GM19324 (cell line): ENCODE measurements at regions not wholly inside any gene's neighbourhood (a gene's known extent, or its start where the extent isn't known, plus 50 kb on each side); places are given as distances from the start of the nearest gene placed in this dataset.

Source experiments
- ATAC-seq: cut with Tn5 transposase; IDR thresholded peaks from one replicate; pipeline ENCODE4 v1.9.1; 2021; ENCODE audit warnings: mild to moderate bottlenecking, moderate library complexity; ENCODE audit not compliant: unreplicated experiment, low FRiP score

DNA sequence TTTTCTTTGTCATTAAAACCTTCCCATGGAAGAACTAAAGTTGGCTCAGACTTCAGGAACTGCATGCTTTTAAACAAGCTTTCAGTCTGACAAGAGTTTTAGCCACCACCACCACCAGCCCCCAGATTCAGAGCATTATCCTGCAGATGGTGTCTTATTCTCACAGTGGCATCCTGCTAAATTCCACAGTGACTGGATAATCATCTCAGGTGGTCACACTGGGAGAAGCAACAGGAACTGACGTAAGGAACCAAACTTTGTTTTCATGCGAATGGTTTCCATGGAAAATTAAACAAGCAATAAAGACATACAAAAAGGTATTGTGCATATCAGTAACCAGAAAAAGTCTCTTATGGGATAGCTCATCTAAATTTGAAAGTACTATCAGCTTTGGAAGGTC, 370.7 kb downstream of the FBXW7 start:
- no peak for ATAC-seq

DNA sequence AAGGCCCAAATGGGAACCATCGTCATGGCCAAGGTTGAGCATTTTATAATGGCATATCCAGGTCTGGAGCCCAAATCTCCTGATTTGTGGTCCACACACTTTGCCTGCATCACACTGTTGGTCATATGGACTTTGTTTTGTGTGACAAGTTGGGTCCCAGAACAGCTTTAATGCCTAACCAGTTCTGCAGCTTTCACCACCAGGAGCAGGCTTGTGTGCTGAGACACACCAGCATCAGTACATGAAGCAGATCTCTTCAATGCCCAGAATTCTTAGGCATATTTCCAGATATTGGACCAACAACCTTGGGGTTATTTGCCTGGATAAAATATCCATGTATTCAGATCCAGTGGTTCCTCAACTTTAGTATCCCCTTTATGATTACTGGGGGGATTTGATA, 371.3 kb downstream of the FBXW7 start:
- ATAC-seq: no peak

DNA sequence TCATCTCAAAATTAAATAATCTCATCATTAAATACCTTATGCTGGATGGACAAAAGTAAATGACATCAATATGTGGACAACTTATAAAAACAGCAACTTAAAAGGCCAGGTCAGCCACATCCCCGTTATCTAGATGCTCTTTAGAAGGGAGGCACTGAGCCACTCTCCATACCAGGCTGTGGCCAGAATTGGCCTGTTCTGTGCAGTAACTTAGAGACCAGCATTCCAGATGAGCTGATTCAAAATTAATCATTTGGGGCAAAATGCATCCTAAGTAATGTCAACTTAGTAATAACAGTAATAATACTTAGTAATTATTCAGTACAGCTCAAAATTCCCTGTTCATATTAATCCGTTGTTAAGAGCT, 373.6 kb downstream of the FBXW7 start:
- ATAC-seq: no peak

DNA sequence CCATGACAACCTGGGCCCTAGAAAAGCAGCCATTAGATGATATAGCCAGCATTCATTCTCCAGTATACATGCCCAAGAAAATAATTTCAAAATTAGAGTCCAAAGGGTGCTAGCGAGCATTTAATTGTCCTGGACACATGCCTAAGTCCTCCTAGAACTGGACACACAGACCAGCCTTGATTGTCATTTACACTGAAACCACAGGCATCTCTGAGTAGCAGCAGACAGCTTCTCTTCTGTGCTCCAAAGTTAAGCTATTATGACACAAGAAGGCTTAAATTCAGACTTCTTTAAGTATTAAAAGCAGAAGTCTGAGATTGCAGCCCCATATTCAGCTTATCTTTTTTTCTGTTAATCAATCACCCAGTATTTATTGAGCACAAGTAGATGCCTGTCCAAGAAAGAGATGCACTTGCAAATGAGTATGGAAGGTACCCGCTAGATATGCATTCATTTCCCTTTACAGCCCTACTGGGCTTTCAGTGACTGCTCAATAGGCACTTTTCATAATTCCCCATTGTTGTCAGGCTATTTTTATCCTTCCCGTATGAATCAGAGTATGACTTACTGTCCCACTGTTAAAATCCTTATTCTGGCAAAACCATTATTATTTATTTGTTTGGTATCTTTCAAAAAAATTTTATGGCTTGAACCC, 374.1 kb downstream of the FBXW7 start:
- ATAC-seq: no peak

DNA sequence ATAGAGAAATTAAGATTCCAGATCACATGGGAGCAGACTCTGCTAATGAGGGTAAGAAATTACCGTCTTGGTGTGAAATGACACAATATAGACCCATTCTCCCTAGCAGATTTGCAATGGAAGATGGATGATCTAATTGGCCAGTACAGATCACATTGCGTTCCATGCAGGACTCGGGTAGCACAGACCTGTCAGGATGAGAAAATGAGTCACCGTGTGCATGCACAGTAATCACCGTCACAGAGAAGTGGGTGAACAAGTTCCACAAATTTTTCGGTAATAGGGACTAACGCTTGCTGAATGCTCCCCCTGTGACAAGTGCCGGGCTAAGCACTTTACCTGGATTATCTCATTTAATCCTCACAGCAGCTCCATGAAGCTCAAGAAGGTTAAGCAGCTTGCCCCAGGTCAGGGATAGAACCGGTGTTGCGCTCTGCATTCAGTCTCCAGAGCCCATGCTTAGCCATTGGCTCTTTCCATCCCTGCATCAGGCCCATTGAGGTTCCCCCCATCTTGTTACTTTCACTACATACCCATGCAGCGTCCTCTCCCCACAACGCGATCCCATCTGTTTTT, 375.6 kb downstream of the FBXW7 start:
- no peak for ATAC-seq

DNA sequence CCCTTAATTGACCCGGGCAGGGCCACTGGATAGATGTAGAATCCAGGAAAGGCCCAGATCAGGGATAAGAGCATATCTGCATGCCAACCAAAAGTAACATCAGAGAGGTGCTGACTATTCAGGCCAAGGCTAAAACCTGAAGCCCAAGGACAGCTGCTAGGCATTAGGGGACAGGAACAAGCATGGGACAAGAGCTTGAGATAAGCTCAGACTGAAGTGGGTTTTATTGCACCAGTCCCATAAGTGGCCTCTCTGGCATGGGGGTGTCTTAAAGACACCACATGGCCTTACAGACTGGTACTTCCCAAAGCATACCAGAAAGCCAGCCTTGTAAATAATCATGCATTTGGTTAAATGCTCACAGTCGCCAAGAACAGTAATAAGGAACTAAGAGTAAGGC, 376.1 kb downstream of the FBXW7 start:
- no peak for ATAC-seq

DNA sequence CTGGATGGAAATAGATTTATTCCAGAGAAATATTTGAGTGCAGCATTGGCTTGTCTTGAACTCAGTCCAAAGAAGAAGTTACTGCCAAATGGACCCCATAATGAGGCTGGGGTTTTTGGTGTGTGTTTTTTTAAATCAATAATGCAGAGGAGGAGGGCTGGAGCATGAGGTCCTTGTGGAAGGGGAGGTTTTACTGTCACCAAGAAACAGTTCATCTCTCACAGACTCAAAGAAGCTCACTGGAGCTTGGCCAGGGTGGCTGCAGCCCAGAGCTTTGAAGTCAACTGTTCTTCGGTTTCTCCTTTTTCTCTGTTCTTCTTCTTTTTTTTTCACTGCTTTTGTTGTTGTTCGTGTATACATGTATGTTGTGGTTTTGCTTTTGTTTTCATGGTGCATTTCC, 377.7 kb downstream of the FBXW7 start:
- ATAC-seq: no peak

DNA sequence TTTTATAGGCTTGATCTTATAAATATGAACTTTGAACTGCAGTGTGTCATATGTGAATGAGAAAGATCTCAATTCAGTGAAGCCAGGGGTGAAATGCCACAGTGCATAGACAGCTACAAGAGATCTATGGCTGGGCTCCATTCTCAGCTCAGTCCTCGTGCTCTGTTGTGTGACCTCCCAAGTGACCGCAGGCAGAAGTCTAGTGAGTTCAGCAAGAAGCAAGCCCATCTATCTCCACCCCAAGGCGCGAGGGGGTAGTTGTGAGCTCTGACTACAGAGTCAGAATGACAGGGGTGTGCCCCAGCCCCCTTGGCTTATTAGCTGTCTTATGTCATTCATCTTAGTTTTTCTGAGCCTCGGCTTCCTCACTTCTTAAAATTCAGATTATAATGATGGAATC, 378.3 kb downstream of the FBXW7 start:
- no peak for ATAC-seq

DNA sequence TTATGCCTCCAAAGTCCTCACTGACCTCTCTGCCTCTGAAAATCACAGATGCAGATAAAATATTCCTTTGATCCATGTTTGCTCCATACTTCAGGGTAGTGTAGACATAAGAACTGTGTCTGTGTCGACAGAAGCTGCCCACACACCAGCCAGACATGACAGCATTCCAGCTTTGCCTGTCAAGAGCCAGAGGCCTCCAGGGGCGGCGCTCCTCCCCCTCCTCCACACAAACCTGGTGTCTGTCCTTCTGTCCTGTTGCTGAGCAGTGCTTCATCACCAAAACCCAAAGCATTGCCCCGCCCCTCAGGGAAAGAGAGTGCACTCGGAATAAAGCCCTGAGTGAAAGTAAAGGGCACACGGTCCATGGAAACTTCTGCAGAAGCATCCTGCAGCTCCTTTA, 379.4 kb downstream of the FBXW7 start:
- no peak for ATAC-seq

DNA sequence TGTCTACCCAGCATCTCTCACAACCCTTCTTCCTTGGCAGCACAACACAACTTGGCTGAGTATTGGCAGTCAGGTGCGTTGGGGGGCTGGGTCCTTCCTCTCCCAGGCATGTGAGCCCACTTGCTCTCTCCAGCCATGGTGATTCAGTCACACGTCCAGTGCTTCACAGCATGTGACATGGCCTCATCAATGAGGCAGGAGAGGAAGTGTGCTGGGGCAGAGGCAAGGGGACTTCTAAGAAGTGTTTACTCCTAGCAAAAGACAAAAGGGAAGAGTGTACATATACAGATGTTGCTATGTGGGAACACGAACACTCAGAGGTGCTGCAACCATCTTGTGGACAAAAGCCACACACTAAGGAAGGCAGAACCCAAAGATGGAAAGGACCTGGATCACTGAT, 380.8 kb downstream of the FBXW7 start:
- ATAC-seq: no peak

DNA sequence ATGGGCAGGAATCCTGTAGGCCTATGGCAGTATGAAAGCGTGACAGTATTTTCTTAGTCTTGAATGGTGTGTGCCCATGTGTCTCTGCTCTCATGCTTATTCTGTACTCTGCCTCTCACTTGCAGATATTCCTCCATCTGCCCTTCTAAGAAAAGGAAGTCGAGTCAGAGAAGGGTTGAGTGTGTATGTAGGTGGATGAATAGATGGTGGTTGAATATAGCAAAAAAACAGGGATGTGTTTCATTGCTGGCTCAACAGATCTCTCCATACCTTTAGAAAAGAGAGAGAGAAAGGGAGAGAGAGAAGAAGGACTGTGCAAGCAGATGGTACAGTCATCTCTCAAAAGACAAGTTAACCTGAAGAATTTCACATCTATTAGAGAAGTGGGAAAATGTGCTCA, 381.5 kb downstream of the FBXW7 start:
- no peak for ATAC-seq

DNA sequence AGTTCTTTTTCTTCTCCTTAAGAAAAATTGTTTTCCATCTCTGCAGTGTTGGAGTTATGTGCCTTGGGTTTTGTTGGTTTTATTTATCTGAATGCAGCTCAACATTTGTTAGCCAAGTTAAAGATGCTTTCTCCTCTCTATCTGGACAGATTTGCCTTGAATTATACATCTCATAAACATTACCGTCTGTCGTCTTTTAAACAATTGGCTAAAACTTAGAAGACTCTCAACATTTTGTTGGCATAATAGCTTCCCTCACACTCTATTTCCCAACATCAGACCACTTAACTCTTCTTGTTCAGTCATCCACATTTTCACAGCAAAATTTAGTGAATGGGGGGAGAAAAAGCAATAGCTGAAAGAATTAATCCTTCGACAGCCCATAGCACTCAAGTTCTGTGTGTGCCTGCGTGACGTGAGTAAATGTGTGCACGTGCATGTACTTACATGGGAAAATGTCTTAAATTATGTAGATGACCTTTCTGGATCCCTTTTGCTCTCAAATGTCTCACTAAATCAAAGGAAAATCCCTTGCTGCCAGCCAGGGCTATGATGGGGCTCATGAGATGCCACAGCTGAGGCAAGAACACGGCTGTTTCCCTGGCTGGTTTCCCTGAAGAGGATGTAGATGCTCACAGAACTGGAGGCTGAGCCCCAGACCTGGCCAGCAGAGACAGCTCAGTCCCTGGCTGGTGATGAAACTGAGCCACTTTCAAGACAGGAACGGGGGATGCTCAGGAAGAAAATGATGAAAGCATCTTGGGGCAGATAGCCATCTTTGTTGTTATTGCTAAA, 382.2 kb downstream of the FBXW7 start:
- ATAC-seq: no peak

DNA sequence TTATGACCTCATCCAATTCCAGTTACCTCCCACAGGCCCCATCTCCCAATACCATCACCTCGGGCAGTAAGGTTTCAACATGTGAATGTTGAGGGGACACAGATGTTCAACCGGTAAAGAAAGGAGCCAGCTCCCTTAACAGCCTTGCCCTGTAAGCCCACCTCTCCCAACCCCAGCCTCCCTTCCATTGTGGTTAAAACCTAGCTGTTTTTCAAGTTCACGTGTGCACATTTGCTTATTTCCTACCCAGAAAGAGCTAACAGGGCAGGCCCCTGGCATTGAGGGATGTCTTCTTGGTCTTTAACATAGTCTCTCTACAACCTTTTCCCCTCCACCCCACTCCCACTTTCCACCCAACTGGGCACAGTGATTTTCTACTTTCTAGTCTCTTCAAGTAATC, 385.7 kb downstream of the FBXW7 start:
- ATAC-seq: no peak

DNA sequence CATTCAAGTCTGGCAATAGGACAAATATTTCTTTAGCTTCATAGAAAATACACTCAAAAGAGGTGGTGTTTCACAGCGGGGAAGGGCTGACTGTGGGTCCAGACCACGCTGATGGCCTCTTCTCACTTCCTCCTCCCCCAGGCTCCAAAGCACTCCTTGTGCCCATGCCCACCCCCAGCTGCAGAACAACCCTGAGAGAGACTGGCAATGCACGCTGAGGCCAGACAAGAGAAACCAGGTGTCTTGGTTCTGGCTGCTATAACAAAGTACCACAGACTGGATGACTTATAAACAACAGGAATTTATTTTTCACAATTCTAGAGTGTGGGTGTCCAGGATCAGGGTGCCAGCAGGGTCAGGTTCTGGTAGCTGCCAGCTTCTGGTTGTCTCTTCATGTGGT, 386.1 kb downstream of the FBXW7 start:
- no peak for ATAC-seq

DNA sequence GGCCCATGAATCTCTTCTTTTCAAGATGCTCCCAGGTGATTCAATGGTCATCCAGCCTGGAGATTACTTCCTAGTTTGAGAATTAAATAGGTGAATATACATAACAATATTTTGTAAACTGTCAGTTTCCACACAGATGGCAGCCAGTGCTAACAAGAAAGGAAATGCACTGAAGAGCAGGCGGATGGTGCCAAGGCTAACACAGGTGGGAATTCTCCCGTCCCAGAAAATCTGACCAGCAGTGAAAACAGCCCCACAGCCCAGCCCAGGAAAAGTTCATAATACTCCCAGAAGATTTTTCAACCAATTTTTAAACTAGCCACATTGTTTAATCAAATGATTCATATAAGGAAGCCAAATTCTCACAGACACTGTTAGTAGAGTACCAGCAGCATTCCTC, 387.2 kb upstream of the GATB start:
- ATAC-seq: no peak

DNA sequence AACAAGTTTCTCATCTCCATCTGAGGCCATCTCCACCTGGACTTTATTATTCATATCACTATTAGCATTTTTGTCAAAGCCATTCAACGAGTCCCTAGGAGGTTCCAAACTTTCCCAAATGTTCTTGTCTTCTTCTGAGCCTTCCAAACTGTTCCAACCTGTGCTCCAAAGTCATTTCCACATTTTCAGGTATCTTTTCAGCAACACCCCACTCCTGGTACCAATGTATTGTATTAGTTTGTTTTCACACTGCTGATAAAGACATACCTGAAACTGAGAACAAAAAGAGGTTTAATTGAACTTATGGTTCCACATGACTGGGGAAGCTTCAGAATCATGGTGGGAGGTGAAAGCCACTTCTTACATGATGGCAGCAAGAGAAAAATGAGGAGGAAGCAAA, 385.4 kb upstream of the GATB start:
- no peak for ATAC-seq

DNA sequence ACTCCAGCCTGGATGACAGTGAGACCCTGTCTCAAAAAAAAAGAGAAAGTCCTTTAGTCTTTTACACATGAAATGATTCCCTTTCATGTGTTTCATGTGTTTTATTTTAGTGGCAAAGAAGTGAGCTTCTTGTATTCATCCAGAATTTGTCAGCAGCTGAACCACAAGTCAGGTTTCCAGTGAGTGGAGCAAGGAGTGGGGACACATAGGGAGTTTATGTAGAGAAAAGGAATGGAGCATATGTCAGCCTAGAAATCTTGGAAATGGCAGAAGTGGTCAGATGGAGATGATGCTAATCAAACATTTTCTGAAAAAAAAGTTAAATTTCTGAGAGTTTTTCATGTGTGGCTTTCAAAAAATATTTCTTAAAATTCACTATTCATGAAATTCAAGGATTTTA, 383.0 kb upstream of the GATB start:
- no peak for ATAC-seq

DNA sequence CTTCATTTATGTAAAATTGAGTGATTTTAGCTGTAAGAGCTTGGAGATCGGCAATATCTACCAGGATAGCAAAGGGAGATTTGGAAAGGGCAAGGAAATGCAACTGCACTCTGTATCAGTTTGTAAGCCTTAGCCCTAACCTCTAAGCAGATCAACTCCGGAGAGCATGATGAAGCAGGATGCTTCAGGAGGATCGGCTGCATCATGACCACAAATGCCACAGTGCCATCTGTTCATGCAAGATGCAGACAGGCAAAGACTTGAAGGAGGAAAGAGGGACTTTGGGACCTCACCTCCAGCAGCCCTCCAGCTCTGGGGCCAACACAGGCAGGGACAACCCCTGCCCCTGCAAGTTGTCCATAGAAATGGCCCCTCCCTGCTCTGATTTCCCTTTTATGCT, 377.6 kb upstream of the GATB start:
- no peak for ATAC-seq

DNA sequence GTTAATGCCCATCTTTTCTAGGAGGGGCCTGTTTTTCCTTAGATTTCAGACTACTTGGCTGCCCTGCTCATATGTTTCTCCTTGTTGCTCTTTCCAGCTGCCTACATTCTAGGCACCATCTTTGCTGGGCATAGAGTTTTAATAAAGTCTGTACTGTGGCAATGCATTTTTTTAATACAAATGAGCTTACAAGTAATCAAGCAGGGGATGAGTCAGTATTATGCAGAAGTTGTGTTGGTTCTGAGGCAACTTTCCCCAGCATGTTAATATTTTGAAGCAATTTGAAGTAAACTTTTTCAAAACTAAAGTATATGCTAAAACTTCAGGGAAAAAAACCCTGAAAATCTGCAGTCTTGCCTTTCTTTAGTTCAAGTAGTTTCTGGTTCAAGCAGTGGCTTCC, 372.0 kb upstream of the GATB start:
- ATAC-seq: no peak

DNA sequence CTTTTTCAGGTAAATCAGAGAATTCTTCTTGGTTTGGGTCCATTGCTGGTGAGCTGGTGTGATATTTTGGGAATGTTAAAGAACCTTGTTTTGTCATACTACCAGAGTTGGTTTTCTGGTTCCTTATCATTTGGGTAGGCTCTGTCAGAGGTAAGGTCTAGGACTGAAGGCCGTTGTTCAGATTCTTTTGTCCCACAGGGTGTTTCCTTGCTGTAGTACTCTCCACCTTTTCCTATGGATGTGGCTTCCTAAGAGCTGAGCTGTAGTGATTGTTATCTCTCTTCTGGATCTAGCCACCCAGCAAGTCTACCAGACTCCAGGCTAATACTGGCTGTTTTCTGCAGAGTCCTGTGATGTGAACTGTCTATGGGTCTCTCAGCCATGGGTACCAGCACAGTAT, 367.5 kb upstream of the GATB start:
- no peak for ATAC-seq

DNA sequence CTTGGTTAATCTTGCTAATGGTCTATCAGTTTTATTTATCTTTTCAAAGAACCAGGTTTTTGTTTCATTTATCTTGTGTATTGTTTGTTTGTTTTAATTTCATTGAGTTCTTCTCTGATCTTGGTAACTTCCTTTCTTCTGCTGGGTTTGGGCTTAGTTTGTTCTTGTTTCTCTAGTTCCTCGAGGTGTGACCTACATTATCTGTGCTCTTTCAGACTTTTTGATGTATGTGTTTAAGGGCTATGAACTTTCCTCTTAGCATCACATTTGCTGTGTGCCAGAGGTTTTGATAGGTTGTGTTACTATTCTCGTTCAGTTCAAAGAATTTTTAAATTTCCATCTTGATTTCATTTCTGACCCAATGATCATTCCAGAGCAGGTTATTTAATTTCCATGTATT, 365.4 kb upstream of the GATB start:
- ATAC-seq: no peak
